Immature natural killer cell (primary cell): ENCODE measurements at regions not wholly inside any gene's neighbourhood (a gene's known extent, or its start where the extent isn't known, plus 50 kb on each side); places are given as distances from the start of the nearest gene placed in this dataset.
"Not testable (repeated sequence)": the region's sequence is repeated elsewhere in the genome, so short reads cannot be mapped to it uniquely, and the experiment has no call there.

Experiments used
- DNase-seq, 3 donors: peaks; one replicate each; pipeline ENCODE4 v3.0.0; 2022; ENCODE audit warnings: mixed read lengths in 1 of 3
- H3K27ac Mint-ChIP-seq, 6 donors: one replicate each; pipeline ENCODE4 v1.8.0; 2020; ENCODE audit warnings: mixed read lengths in 6 of 6, mild to moderate bottlenecking in 5 of 6, inconsistent platforms in 4 of 6, moderate library complexity in 3 of 6
- H3K27me3 Mint-ChIP-seq, 3 donors: one replicate each; pipeline ENCODE4 v1.8.0; 2020 to 2021; ENCODE audit warnings: low read depth in 3 of 3, mild to moderate bottlenecking in 3 of 3, mixed read lengths in 3 of 3, moderate library complexity in 3 of 3, inconsistent platforms in 1 of 3
- H3K36me3 Mint-ChIP-seq, 3 donors: one replicate each; pipeline ENCODE4 v1.8.0; 2020; ENCODE audit warnings: mixed read lengths in 3 of 3, inconsistent platforms in 2 of 3, mild to moderate bottlenecking in 2 of 3
- H3K4me1 Mint-ChIP-seq, 2 donors: one replicate each; pipeline ENCODE4 v1.8.0; 2020; ENCODE audit warnings: inconsistent platforms in 2 of 2, mild to moderate bottlenecking in 2 of 2, mixed read lengths in 2 of 2, moderate library complexity in 1 of 2
- H3K4me3 Mint-ChIP-seq, 5 donors: one replicate each; pipeline ENCODE4 v1.8.0; 2020; ENCODE audit warnings: mild to moderate bottlenecking in 5 of 5, mixed read lengths in 5 of 5, inconsistent platforms in 3 of 5, moderate library complexity in 3 of 5
- H3K9me3 Mint-ChIP-seq, 6 donors: one replicate each; pipeline ENCODE4 v1.8.0; 2020; ENCODE audit warnings: mild to moderate bottlenecking in 6 of 6, mixed read lengths in 6 of 6, inconsistent platforms in 4 of 6, moderate library complexity in 3 of 6

- no peaks in the 10 kb centered on the region for H3K36me3 Mint-ChIP-seq
- no peak overlapping the region for H3K27ac Mint-ChIP-seq
- no peak for DNase-seq
- no peak overlapping the region for H3K4me3 Mint-ChIP-seq
- H3K9me3 Mint-ChIP-seq: no peaks in the 10 kb centered on the region
- no peaks in the 10 kb centered on the region for H3K4me1 Mint-ChIP-seq
- peaks cover 0 to 4% (median 1%) of the 10 kb centered on the region in 3 donors for H3K27me3 Mint-ChIP-seq
Measured at GRCh38 chr9:87386490-87387025, 111.1 kb upstream of the DAPK1 start.

- H3K36me3 Mint-ChIP-seq: no peaks in the 10 kb centered on the region
- DNase-seq: no peak
- H3K27me3 Mint-ChIP-seq: peaks cover 1 to 4% (median 4%) of the 10 kb centered on the region in 3 donors
- H3K4me3 Mint-ChIP-seq: no peak overlapping the region
- no peaks in the 10 kb centered on the region for H3K9me3 Mint-ChIP-seq
- H3K27ac Mint-ChIP-seq: no peak overlapping the region
- no peaks in the 10 kb centered on the region for H3K4me1 Mint-ChIP-seq
Measured at GRCh38 chr9:87387351-87388011, 110.2 kb upstream of the DAPK1 start.

- not testable (repeated sequence) for H3K36me3 Mint-ChIP-seq, DNase-seq, H3K9me3 Mint-ChIP-seq, H3K4me3 Mint-ChIP-seq, H3K27me3 Mint-ChIP-seq, H3K4me1 Mint-ChIP-seq, H3K27ac Mint-ChIP-seq
Measured at GRCh38 chr9:87388708-87389107, 109.0 kb upstream of the DAPK1 start.

- Mint-ChIP-seq H3K9me3 (no peaks in the 10 kb centered on the region), H3K4me1 (no peaks in the 10 kb centered on the region), H3K27me3 (peaks cover 1 to 5% (median 4%) of the 10 kb centered on the region in 3 donors), H3K27ac (no peak overlapping the region), H3K36me3 (no peaks in the 10 kb centered on the region), H3K4me3 (no peak overlapping the region)
- DNase-seq: no peak
Measured at GRCh38 chr9:87389936-87390335, 107.7 kb upstream of the DAPK1 start.

DNA sequence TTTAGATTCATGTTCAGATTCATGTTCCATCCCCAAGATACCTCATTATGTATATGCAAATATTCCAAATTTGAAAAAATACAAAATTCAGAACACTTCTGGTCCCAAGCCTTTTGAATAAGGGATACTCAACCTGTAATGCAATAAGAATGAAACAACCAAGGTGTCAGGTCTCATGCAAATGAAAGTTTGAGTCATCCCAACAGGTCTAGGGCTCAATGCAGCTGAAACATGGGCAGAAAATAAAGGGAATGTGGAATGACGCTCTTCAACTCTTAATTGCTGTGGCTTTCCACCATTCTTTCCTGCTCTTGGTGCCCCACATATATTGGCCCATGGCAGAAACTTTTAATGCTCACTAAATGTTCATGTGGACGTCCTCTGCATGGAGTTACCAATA is 107.3 kb upstream of the DAPK1 start:
- Mint-ChIP-seq H3K27me3 (peaks cover 0 to 5% (median 4%) of the 10 kb centered on the region in 3 donors), H3K4me3 (no peak overlapping the region), H3K4me1 (no peaks in the 10 kb centered on the region), H3K9me3 (no peaks in the 10 kb centered on the region), H3K27ac (no peak overlapping the region), H3K36me3 (no peaks in the 10 kb centered on the region)
- DNase-seq: no peak

DNA sequence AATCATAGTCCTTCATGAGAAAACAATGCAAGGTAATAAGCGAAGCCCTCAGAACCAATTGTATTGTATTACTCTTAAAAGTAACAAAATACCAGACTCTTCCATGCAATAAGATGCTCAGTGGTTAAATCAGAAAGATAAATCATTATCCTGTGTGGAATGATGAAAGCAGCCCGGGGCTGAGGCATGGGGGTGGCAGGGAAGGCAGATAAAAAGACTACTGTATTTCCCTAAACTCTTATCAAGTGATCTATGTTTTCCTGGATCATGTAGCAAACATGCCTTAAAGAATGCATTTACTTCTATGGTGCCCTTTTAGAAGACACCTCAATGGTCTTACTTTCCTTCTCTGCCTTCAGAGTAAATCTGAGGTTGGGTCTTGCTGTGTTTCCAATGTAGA is 105.6 kb upstream of the DAPK1 start:
- Mint-ChIP-seq H3K4me3 (no peak overlapping the region), H3K27me3 (peaks cover 0 to 5% (median 0%) of the 10 kb centered on the region in 3 donors), H3K9me3 (no peaks in the 10 kb centered on the region), H3K36me3 (no peaks in the 10 kb centered on the region), H3K4me1 (no peaks in the 10 kb centered on the region), H3K27ac (no peak overlapping the region)
- DNase-seq: no peak

DNA sequence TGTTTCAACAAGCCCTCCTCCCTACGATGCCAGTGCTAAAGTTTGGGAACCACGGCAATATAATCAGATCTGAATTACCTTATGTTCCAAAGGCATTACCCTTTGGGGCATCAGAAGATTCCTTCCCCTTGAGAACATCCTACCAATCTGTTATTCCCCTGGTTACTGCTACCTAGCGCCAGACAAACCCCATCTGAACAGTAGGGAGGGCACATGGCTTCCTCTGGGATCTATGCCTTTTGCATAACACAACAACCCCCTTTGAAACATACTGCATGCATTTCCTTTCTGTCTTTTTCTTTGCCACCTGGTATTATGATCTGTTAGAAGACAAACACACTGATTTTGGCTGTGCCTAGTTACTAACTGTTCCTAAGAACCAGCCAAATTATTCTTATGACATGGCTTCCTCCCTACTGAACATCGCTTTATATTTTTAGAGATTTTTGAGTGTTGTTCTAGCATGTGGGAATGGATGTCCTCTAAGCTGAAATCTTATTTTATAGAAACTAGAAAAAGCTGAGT is 103.9 kb upstream of the DAPK1 start:
- no peak for DNase-seq
- no peaks in the 10 kb centered on the region for H3K4me1 Mint-ChIP-seq
- no peaks in the 10 kb centered on the region for H3K9me3 Mint-ChIP-seq
- H3K27ac Mint-ChIP-seq: no peak overlapping the region
- no peaks in the 10 kb centered on the region for H3K36me3 Mint-ChIP-seq
- H3K4me3 Mint-ChIP-seq: no peak overlapping the region
- H3K27me3 Mint-ChIP-seq: peaks cover 0 to 5% (median 1%) of the 10 kb centered on the region in 3 donors

GRCh38 chr9:87395804-87396479 is 101.7 kb upstream of the DAPK1 start:
- no peak overlapping the region for H3K27ac Mint-ChIP-seq
- DNase-seq: no peak
- H3K9me3 Mint-ChIP-seq: no peaks in the 10 kb centered on the region
- H3K4me1 Mint-ChIP-seq: no peaks in the 10 kb centered on the region
- H3K36me3 Mint-ChIP-seq: no peaks in the 10 kb centered on the region
- no peak overlapping the region for H3K4me3 Mint-ChIP-seq
- peaks cover 2 to 6% (median 5%) of the 10 kb centered on the region in 3 donors for H3K27me3 Mint-ChIP-seq

- Mint-ChIP-seq H3K36me3 (no peaks in the 10 kb centered on the region), H3K9me3 (peaks cover 0 to 2% (median 0%) of the 10 kb centered on the region in 6 donors), H3K4me3 (no peak overlapping the region), H3K4me1 (no peaks in the 10 kb centered on the region), H3K27me3 (peaks cover 0 to 9% (median 3%) of the 10 kb centered on the region in 3 donors), H3K27ac (no peak overlapping the region)
- DNase-seq: no peak
Measured at GRCh38 chr9:87401681-87402080, 96.0 kb upstream of the DAPK1 start.

DNA sequence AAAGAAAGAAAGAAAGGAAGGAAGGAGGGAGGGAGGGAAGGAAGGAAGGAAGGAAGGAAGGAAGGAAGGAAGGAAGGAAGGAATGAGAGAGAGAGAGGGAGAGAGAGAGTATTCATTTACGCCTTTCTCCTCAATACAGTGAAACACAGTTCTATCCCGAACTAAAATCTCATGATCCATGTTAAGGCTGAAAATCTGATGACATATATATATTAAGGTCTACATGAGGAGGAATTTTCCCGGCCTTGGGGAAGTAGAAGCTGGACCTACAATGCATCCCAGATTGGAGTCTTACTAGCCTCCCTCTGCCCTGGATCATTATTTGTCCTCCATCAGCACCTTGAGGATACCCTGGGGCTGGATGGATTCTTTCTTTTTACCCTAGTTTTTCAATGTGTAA is 95.1 kb upstream of the DAPK1 start:
- DNase-seq: no peak
- Mint-ChIP-seq H3K27me3 (peaks cover 0 to 9% (median 3%) of the 10 kb centered on the region in 3 donors), H3K4me3 (no peak overlapping the region), H3K36me3 (no peaks in the 10 kb centered on the region), H3K4me1 (no peaks in the 10 kb centered on the region), H3K27ac (no peak overlapping the region), H3K9me3 (peaks cover 0 to 2% (median 0%) of the 10 kb centered on the region in 6 donors)

- Mint-ChIP-seq H3K4me3 (no peak overlapping the region), H3K36me3 (no peaks in the 10 kb centered on the region), H3K27me3 (peaks cover 0 to 6% (median 2%) of the 10 kb centered on the region in 3 donors), H3K9me3 (peaks cover 0 to 2% (median 0%) of the 10 kb centered on the region in 6 donors), H3K4me1 (no peaks in the 10 kb centered on the region), H3K27ac (no peak overlapping the region)
- DNase-seq: no peak
Measured at GRCh38 chr9:87405677-87406542, 91.8 kb upstream of the DAPK1 start.

GRCh38 chr9:87406543-87407166 is 91.0 kb upstream of the DAPK1 start:
- H3K36me3 Mint-ChIP-seq: no peaks in the 10 kb centered on the region
- peaks cover 0 to 2% (median 0%) of the 10 kb centered on the region in 6 donors for H3K9me3 Mint-ChIP-seq
- no peak for DNase-seq
- peaks cover 0 to 5% (median 2%) of the 10 kb centered on the region in 3 donors for H3K27me3 Mint-ChIP-seq
- H3K27ac Mint-ChIP-seq: no peak overlapping the region
- no peak overlapping the region for H3K4me3 Mint-ChIP-seq
- H3K4me1 Mint-ChIP-seq: no peaks in the 10 kb centered on the region
